Glomerular visceral epithelial cell (primary cell): ENCODE measurements at regions not wholly inside any gene's neighbourhood (a gene's known extent, or its start where the extent isn't known, plus 50 kb on each side); places are given as distances from the start of the nearest gene placed in this dataset.
"Not testable (repeated sequence)": the region's sequence is repeated elsewhere in the genome, so short reads cannot be mapped to it uniquely, and the experiment has no call there.

Source experiments
- DNase-seq: peaks from one replicate; pipeline ENCODE4 v3.0.0-alpha.2; 2016; ENCODE audit errors: extremely low spot score

DNA sequence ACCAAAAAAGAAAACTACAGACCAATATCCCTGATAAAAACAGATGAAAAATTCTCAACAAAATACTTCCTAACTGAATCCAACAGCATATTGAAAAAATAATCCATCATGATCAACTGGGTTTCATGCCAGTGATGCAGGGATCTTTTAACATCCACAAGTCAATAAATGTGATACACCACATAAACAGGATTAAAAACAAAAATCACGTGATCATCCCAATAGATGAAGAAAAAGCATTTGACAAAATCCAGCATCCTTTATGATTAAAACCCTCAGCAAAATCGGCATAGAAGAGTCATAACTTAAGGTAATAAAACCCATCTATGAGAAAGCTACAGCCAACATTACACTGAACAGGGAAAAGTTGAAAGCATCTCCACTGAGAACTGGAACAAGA, 107.5 kb downstream of the DCLK3 start:
- DNase-seq = no peak

DNA sequence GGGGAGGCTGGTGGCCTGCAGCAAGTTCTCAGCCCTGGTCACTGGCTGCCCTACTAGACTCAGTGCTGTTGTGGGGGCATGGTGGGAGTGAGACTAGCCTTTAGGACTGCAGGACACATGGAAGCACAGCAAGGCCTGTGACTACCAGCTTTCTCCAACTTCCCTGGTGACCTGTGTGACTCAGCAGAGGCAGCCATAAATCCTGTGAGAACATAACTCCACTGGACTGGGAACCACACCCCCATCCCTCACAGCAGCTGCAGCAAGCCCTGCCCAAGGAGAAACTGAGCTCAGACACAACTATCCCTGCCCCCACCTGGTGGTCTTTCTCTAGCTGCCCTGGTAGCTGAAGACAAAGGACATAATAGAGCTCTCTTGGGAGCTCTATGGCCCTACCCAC, 111.3 kb downstream of the DCLK3 start:
- peak; percentile 51 for DNase-seq

DNA sequence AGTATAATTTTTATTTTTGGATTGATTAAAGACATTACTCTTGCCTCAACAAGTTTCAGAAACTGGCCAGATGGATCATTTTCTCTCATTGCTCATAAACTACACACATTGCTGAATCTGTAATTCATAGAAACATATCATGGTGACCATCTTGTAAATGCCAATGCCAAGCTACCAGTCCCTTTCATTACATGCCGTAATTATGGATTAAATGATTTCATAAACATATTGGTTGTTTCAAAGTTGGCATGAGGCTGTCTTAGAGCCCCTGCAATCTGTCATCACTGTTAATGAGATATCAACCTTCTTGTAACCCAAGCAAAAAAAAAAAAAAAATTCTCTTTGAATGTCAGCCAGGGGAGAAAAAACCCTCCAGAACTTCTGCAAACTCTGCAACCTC, 112.2 kb downstream of the DCLK3 start:
- DNase-seq = no peak

DNA sequence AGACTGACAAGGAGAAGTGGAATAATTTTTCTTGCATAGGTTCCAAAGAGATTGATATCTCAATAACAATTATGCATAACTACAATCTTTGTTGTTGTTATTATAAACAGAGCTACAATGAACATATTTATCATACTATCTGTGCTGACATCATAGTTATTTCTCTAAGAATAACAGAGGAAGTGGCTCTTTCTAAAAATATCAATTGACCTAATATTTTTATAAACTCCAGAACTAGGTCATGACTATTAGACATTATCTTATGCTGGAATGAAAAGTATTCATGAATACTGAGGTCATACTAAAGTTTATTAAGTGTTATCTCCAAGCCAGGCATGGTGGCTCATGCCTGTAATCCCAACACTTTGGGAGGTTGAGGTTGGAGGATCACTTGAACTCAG, 114.1 kb downstream of the DCLK3 start:
- DNase-seq = peak; percentile 21

DNA sequence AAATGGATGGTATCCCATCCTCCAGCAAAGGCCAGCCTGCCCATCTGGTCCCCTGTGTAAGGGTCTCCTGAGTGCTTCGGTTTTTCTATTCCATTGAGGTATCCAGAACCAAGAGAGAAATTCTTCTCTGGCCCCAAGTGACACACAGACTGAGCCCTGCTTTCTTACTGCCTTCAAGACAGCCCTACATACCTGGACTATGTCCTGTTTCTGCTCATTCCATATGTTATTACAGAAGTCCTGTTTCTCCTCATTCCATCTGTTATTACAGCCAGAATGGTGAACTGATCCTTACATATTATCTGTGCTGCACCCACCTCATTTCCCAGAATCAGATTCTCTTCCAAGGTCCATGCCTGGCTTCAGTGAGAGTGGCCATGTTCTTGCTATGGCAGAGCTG, 115.2 kb downstream of the DCLK3 start:
- DNase-seq = peak; percentile 2

DNA sequence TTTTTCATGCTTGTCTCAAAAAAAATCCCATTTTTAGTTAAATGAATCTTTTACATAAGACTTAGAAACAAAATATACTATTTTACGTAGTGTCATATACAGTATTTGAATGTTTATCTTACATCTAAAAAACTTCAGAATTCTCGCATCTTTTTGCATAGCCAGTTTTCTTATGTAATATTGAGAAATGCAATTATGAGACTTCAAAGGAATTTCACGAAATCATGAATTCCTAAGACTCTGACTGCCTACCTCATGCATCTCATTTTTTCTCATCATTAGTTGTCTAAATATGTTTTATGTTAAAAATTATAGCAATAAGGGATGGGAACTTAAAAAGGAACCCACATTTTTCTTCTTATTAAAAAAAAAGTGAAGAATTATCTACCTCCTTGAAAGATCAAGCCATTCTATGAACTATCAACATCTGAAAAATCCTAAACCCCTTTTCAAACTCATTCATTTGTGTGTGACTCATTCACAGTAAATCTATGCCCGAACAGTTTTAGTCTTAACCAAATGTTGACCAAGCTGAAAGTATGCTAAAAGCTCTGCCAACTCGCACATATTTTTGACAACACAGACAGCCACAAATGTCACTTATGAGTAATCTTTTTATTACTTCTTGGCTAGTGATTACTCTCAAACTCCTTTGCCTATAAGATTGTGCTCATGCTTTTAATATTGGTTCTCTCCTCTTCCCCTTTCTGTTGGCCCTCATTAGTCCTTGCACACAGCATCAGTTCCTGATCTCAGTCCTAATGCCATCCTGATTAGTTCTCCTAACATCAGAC, 115.9 kb downstream of the DCLK3 start:
- peak; percentile 89 for DNase-seq

DNA sequence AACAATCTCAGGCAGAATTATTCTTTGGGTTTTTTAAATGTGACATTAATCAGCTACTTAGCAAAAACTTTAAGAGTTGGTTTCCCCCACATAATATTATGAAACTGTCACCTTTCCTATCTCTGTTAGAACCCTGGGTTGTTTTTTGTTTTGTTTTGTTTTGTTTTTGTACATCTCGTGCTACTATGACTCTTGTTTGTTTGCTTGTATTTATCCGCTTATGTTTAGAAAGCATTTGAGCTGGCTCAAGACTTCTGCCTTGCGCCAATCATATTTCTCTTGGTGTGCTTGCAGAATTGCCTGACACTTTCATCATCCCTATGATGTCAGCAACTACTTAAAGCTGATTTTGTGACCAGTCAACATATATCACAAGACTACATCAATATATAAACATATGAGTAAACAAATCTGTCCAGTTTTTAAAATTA, 116.9 kb downstream of the DCLK3 start:
- no peak for DNase-seq

DNA sequence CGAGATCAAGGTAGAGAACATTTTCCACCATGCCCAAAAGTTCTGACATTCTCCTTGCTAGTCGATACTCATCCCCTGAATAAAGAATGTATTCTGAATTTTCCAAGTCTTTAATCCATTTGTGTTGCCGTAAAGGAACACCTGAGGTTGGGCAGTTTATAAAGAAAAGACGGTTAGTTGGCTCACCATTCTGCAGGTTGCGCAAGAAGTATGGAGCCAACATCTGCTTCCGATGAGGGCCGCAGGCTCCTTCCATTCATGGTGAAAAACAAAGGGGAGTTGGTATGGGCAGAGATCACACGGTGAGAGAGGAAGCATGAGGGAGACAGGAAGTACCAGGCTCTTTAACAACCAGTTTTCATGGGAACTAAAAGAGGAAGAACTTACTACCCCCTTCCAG, 121.2 kb downstream of the DCLK3 start:
- DNase-seq = no peak

DNA sequence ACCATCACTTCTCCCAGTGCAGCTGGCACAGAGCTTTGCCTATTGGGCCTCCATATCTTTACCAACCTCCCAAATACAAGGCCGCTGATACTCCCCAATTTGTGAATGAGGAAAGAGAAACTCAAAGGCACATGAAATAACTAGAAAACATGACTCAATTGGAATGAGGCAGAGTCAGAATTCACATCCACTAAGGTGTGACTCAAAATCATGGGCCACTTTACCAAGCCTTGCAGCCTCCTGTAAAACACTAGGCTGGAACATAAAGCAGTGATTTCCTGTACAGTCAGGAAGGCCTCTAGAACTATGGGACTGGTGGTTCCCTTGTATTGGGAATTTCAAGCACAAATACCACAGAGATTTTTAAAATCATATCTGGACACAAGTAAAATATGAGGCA, 128.6 kb downstream of the DCLK3 start:
- DNase-seq = peak; percentile 10

DNA sequence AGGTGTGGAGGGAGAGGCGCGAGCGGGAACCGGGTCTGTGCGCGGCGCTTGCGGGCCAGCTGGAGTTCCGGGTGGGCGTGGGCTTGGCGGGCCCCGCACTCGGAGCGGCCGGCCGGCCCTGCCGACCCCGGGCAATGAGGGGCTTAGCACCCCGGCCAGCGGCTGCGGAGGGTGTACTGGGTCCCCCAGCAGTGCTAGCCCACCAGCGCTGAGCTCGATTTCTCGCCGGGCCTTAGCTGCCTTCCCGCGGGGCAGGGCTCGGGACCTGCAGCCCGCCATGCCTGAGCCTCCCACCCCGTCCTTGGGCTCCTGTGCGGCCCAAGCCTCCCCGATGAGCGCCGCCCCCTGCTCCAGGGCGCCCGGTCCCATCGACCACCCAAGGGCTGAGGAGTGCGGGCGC, 130.5 kb downstream of the DCLK3 start:
- DNase-seq = not testable (repeated sequence)

DNA sequence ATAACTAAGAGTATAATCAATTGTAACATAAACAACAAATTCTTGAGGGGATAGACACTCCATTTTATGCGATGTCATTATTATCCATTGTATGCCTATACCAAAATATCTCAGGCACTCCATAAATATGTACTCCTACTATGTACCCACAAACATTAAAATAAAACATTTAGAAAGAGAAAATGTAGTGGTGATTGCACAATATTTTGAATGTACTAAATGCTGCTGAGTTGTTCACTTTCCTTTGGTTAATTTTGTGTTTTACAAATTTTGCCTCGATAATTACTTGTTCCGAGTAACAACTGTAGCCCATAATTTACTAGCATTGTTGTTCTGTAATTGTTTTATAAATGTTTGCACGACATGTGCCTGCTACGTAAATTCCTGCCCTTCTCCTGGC, 131.3 kb downstream of the DCLK3 start:
- no peak for DNase-seq

DNA sequence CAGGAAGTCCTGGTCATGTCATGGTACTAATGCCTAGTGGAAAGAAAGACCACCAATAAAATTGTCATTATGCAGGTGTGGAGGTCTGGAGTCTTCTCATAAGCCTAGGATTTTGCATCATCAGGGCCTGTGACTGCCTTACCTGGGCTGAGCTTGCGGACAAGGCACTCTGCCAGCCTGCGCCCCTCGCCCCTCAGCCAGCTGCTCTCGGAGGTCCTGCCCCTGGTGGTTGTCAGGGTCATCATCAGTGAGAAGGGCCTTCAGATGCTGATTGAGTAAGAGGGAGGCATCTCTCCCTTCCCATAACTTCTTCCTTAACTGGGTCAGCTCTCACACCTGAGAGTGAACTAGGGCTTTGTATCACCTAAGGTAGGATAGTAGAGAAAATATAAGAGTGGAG, 132.8 kb downstream of the DCLK3 start:
- DNase-seq = no peak

DNA sequence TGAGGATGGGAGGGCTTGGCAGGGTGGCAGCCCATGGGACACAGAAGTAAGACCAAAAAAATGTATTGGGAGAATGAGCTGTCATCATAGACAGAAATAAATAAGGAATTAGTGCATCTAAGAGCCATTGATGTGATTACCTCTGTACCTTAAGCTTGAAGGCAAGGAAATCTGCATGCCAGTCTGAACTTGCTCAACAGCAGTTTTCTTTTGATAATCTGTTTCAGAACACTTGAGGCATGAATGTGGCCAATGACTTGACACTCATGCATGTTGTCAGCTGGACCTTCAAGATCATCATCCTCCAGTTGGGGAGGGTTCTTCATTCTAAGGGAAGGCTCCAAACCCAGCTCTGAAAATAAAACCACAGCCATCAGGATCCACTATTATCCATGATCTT, 148.5 kb downstream of the DCLK3 start:
- no peak for DNase-seq

DNA sequence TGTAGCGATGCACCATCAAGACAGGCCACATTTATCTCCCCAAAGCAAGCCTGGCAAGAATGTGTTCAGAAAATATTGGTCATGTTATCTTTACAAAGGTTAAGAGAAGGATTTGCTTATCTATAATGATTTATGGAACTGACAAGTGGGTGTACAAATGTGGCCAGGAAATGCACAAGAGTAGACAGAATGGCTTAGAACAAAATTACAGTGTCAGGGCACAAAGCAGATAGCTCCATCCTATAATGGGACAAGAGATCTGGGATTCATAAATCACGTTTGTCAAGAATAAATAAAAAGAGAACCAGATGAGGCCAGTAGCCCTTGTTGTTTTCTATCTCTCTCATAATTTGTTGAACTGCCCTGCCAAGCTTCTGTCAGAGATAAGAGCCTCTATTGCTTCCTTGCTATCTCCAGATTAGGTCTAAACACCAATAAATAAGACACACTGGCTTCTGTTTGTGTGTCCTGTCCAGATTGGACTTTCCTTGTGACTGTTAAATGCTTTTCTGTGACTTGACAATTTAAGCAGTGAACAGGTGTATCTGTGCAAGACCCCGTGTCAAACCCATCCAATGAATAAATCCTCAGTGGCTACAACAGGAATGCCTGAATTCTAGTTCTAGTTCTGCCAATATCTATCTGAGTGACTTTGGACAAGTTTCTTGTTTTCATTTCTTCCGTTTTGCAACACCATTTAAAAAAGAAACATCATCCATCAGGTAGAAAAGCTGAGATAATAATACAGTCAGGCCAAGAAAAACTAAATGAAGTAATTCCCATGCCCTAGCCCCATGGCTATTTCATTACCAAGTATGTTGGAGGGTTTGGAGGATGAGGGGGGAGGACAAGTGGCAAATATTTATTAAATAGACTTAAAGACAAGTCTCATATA, 157.2 kb downstream of the DCLK3 start:
- DNase-seq = no peak

DNA sequence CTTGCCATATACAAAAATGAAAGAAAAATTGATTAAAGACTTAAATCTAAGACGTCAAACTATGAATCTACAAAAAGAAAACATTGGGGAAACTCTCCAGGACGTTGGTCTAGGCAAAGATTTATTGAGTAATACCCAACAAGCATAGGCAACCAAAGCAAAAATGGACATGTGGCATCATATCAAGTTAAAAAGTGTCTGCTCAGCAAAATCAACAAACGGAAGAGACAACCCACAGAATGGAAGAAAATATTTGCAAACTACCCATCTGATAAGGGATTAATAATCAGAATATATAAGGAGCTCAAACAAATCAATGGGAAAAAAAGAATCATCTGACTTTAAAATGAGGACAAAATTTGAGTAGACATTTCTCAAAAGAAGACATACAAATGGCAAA, 160.9 kb downstream of the DCLK3 start:
- no peak for DNase-seq

DNA sequence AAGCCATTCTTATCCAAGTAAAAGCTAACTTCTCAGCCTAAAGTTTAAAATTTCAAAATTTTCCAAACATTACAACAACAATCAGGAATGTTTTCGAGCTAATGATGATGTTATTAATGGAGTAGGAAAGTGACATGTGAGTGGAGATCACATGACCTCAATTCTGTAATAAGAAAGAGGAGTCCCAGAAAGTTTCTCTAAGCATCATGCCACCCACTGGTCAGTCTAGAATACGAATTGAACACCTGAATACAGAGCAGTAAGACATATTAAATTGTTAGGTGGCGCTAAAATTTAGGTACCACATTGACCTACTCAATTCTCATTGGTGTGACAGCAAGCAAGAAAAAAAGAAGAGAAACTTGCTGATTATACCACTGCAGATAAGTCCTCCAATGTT, 163.9 kb downstream of the DCLK3 start:
- DNase-seq = no peak
